Mucosa of rectum (tissue), 2 donors: ENCODE measurements at regions not wholly inside any gene's neighbourhood (a gene's known extent, or its start where the extent isn't known, plus 50 kb on each side); places are given as distances from the start of the nearest gene placed in this dataset.

ENCODE experiments used
- H3K27ac ChIP-seq, 2 donors: one replicate each; pipeline ENCODE4 v1.7.0; 2013; ENCODE audit warnings: inconsistent platforms in 2 of 2, low read depth in 2 of 2, low read length in 2 of 2
- H3K27me3 ChIP-seq, 2 donors: one replicate each; pipeline ENCODE4 v1.7.0; 2013; ENCODE audit warnings: low read length in 2 of 2; ENCODE audit not compliant: control insufficient read depth in 2 of 2, insufficient read depth in 2 of 2
- H3K36me3 ChIP-seq, 2 donors: one replicate each; pipeline ENCODE4 v1.7.0; 2013; ENCODE audit warnings: low read length in 2 of 2; ENCODE audit not compliant: control insufficient read depth in 2 of 2, insufficient read depth in 2 of 2
- H3K4me1 ChIP-seq, 2 donors: one replicate each; pipeline ENCODE4 v1.7.0; 2013; ENCODE audit warnings: low read length in 2 of 2, mild to moderate bottlenecking in 1 of 2; ENCODE audit not compliant: control insufficient read depth in 2 of 2, insufficient read depth in 2 of 2
- H3K4me3 ChIP-seq, 2 donors: one replicate each; pipeline ENCODE4 v1.7.0; 2013; ENCODE audit warnings: low read length in 2 of 2
- H3K9ac ChIP-seq, 2 donors: one replicate each; pipeline ENCODE4 v1.7.0; 2013; ENCODE audit warnings: low read length in 2 of 2, low read depth in 1 of 2, mild to moderate bottlenecking in 1 of 2
- H3K9me3 ChIP-seq, 2 donors: one replicate each; pipeline ENCODE4 v1.7.0; 2013; ENCODE audit warnings: low read length in 2 of 2; ENCODE audit not compliant: control insufficient read depth in 2 of 2
- donor health status: healthy.
- donor health status: Normal muscosa, but diverticular disease.

DNA sequence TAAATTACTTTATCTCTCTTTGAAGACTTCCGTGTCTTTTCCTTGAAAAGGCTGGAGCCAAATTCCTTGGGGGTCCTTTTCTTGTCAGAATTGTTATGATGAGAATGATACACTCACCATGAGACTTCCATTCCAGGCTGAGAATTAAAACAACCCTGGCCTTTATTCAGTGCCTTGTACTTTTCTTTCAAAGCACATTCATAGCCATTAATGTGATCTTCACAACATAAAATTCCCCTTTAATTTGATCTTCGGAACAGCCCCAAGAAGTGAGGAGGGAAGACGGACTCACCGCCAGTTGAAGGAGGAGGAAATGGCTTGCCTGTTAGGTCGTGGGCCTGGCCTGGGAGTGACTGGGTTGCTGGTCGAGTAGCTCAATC, 127.3 kb downstream of the DDX1 start:
- no peak overlapping the region for H3K4me3 ChIP-seq
- no peaks in the 10 kb centered on the region for H3K27me3 ChIP-seq
- no peak overlapping the region for H3K9ac ChIP-seq
- no peak overlapping the region for H3K27ac ChIP-seq
- no peaks in the 10 kb centered on the region for H3K36me3 ChIP-seq
- H3K9me3 ChIP-seq, result no peaks in the 10 kb centered on the region
- H3K4me1 ChIP-seq, result no peaks in the 10 kb centered on the region

GRCh38 chr2:15719566-15720313, 128.1 kb downstream of the DDX1 start:
- H3K9me3 ChIP-seq, result no peaks in the 10 kb centered on the region
- H3K27me3 ChIP-seq, result no peaks in the 10 kb centered on the region
- H3K4me1 ChIP-seq, result no peaks in the 10 kb centered on the region
- no peaks in the 10 kb centered on the region for H3K36me3 ChIP-seq
- no peak overlapping the region for H3K4me3 ChIP-seq
- no peak overlapping the region for H3K27ac ChIP-seq
- H3K9ac ChIP-seq, result no peak overlapping the region

DNA sequence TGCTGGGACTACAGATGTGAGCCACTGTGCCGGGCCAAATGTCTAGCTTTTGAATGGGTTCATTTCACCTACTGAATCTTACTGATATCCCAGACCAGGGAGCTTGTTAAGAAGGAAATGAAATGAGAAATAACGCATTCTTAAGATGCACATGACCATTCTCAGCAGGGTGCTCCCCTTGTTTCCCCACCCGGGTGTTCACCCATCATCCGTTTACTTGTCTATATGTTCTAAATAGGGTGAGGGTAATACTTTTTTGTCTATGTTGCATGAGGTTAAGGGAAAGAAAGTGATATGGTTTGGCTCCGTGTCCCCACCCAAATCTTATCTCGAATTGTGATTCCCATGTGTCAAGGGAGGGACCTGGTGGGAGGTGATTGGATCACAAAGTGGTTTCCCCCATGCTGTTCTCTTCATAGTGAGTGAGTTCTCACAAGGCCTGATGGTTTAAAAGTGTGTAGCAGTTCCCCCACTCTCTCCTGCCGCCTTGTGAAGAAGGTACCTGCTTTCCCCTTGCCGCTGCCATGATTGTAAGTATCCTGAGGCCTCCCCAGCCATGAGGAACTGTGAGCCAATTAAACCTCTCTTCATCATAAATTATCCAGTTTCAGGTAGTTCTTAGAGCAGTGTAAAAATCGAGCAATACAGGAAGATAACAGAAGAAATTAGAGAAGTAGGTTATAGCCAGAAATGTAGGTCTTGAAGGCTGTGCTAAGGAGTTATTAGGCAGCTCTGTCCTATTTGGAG, 129.1 kb downstream of the DDX1 start:
- Histone ChIP-seq H3K4me1 (no peaks in the 10 kb centered on the region), H3K9me3 (no peaks in the 10 kb centered on the region), H3K4me3 (no peak overlapping the region), H3K9ac (no peak overlapping the region), H3K27ac (no peak overlapping the region), H3K36me3 (no peaks in the 10 kb centered on the region), H3K27me3 (no peaks in the 10 kb centered on the region)

DNA sequence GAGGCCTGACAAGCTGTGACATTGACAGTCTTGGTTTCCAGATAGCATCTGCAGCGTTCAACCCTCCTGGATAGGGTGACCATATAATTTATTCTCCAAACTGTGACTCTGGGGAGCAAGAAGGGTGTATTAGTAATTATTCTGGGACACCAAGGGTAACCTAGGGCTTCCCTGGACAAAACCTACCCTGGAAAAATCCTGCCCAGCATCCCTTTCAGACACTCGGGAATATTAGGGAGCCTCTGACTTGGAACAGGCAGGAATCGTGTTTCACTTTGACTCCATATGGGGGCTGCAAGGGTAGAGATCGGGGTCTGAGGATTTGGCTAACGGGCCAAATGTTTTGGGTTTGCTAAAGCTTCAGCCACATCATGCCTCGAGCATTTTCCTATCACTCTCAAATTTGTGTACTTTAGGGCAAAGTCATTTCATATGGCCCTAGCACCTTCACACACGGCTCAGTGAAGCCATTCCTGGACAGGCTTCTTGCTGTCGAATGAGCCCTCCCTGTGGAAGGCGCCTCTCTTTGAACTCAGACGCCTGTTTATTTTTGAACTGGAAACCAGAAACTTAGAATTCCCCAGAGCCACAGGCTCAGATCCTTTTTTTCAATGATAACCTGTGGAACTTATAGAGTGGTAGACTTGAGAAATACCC, 129.9 kb downstream of the DDX1 start:
- no peaks in the 10 kb centered on the region for H3K27me3 ChIP-seq

GRCh38 chr2:15722980-15723379, 131.3 kb downstream of the DDX1 start:
- Histone ChIP-seq H3K4me3 (no peak overlapping the region), H3K27me3 (no peaks in the 10 kb centered on the region), H3K27ac (no peak overlapping the region), H3K9me3 (no peaks in the 10 kb centered on the region), H3K4me1 (no peaks in the 10 kb centered on the region), H3K9ac (no peak overlapping the region), H3K36me3 (no peaks in the 10 kb centered on the region)

More for the DNA sequence above, 129.9 kb downstream of the DDX1 start:
- no peaks in the 10 kb centered on the region for H3K9me3 ChIP-seq
- no peak overlapping the region for H3K27ac ChIP-seq
- H3K4me3 ChIP-seq, result no peak overlapping the region
- H3K9ac ChIP-seq, result no peak overlapping the region
- no peaks in the 10 kb centered on the region for H3K36me3 ChIP-seq
- H3K4me1 ChIP-seq, result no peaks in the 10 kb centered on the region

DNA sequence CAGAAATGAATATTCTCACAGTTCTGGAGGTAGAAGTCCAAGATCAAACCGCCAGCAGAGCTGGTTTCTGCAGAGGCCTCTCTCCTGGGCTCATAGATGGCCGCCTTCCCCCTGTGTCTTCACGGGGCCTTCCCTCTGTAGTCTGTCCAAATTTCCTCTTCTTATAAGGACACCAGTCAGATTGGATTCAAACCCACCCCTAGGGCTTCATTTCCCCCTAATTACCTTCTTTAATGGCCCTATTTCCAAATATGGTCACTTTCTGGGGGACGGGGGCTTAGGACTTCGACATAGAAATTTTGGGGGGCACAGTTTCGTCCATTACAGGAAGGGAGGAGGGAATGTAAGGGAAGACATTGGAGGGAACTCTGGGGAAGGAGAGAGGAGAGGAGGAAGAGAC, 132.6 kb downstream of the DDX1 start:
- Histone ChIP-seq H3K9ac (no peak overlapping the region), H3K4me1 (no peaks in the 10 kb centered on the region), H3K4me3 (no peak overlapping the region), H3K36me3 (no peaks in the 10 kb centered on the region), H3K27me3 (no peaks in the 10 kb centered on the region), H3K9me3 (no peaks in the 10 kb centered on the region), H3K27ac (no peak overlapping the region)

GRCh38 chr2:15725101-15725781, 133.6 kb downstream of the DDX1 start:
- Histone ChIP-seq H3K9ac (no peak overlapping the region), H3K27ac (no peak overlapping the region), H3K9me3 (no peaks in the 10 kb centered on the region), H3K4me3 (no peak overlapping the region), H3K36me3 (no peaks in the 10 kb centered on the region), H3K4me1 (no peaks in the 10 kb centered on the region), H3K27me3 (no peaks in the 10 kb centered on the region)

GRCh38 chr2:15725782-15726112, 134.1 kb downstream of the DDX1 start:
- no peak overlapping the region for H3K9ac ChIP-seq
- H3K4me3 ChIP-seq, result no peak overlapping the region
- no peaks in the 10 kb centered on the region for H3K9me3 ChIP-seq
- H3K27me3 ChIP-seq, result no peaks in the 10 kb centered on the region
- H3K27ac ChIP-seq, result no peak overlapping the region
- H3K4me1 ChIP-seq, result peaks cover 3% of the 10 kb centered on the region in 2 donors
- no peaks in the 10 kb centered on the region for H3K36me3 ChIP-seq

DNA sequence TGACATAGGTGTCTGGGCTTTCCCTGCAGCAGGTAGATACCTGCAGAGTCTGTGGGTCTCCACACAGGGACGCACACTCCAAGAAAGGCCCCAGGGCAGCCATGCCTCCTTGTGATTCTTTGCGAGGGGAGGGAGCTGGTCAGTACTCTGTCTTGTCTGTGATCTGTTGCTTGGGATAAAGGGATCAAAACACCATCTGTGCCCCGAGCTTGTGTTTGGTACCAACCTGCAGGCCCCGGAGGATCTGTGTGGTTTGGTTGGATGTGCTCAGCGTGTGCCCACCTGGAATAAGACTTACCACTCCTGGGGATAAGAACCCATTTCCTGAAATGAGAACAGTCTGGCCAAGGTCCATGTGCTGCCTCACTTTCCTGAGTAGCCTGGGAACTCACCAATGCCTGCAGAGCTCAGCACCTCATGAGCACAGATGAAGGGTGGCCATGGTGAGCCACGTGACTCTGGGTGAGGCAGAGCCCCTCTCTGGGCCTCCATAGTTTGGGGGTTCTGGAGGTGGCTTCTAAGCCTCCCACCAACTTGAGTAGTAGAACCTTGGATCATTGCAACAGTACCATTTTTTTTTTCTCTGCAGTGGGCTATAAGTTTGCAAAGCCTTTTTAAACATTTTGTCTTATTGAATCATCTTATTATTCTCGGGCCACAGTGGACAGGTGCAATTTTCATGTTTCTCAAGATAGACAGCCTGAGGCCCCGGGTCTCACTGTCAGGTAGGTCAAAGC, 134.8 kb downstream of the DDX1 start:
- Histone ChIP-seq H3K36me3 (no peaks in the 10 kb centered on the region), H3K9me3 (no peaks in the 10 kb centered on the region), H3K27ac (no peak overlapping the region), H3K9ac (no peak overlapping the region), H3K4me3 (no peak overlapping the region), H3K27me3 (no peaks in the 10 kb centered on the region), H3K4me1 (peaks cover 5 to 7% of the 10 kb centered on the region in 2 donors)
